Transverse colon (tissue), 4 donors: ENCODE measurements at regions not wholly inside any gene's neighbourhood (a gene's known extent, or its start where the extent isn't known, plus 50 kb on each side); places are given as distances from the start of the nearest gene placed in this dataset.

Experiments used
- DNase-seq: peaks from one replicate; pipeline ENCODE4 v3.0.0-alpha.2; 2019
- H3K27ac ChIP-seq, 4 donors: fragments of 200-600 bp; sonication (generic); 2 replicates each; pipeline ENCODE4 v1.5.1; 2016 to 2018; ENCODE audit warnings: inconsistent platforms in 4 of 4
- H3K27me3 ChIP-seq: fragments of 200-600 bp; sonication (generic); 2 replicates; pipeline ENCODE4 v1.5.1; 2017; ENCODE audit warnings: inconsistent platforms
- H3K36me3 ChIP-seq, 4 donors: fragments of 200-600 bp; sonication (generic); 2 replicates each; pipeline ENCODE4 v1.5.1; 2017 to 2019; ENCODE audit warnings: inconsistent platforms in 4 of 4
- H3K4me1 ChIP-seq, 4 donors: fragments of 200-600 bp; sonication (generic); 2 replicates each; pipeline ENCODE4 v1.5.1; 2017 to 2020; ENCODE audit warnings: inconsistent platforms in 4 of 4
- H3K4me3 ChIP-seq, 4 donors: fragments of 200-600 bp; sonication (generic); 1 replicate in 1 of 4; 2 replicates in 3 of 4; pipeline versions ENCODE4 v1.5.1 to v1.6.1; 2017 to 2019; ENCODE audit warnings: inconsistent platforms in 4 of 4
- H3K9me3 ChIP-seq, 2 donors: fragments of 200-600 bp; sonication (generic); 2 replicates each; pipeline ENCODE4 v1.5.1; 2017 to 2019; ENCODE audit warnings: inconsistent platforms in 2 of 2
- EP300 ChIP-seq: sonication (generic); formaldehyde crosslinking; IDR thresholded peaks from one replicate; pipeline ENCODE4 v1.6.1; 2017; ENCODE audit warnings: antibody characterized with exemption, low read depth
- POLR2A ChIP-seq: fragments of 450-650 bp; IDR thresholded peaks from one replicate; pipeline ENCODE4 v1.6.1; 2016; ENCODE audit warnings: antibody characterized with exemption, mild to moderate bottlenecking, moderate library complexity
- POLR2AphosphoS5 ChIP-seq, 3 donors: sonication (generic); formaldehyde crosslinking; IDR thresholded peaks; one replicate each; pipeline ENCODE4 v1.6.1; 2016; ENCODE audit warnings: antibody characterized with exemption in 3 of 3
- WGBS, 2 donors: methylation state at CpG; one replicate each; pipeline ENCODE4 v1.1.5; 2018; ENCODE audit warnings: low coverage in 1 of 2; 5-methylcytosine and 5-hydroxymethylcytosine counted together
- in situ Hi-C, 4 donors: fragments of 200-750 bp; cut with MboI; loops; one replicate each; pipeline versions ENCODE4 v1.15.0 to v1.15.1; 2017; ENCODE audit warnings: low sequenced_read_pairs in 3 of 4, low pct_ligation_motif_present in 1 of 4, low pct_unique_long_range_greater_than_20kb in 1 of 4
- intact Hi-C: fragments of 100-400 bp; cut with DNase I; formaldehyde crosslinking; loops from one replicate; pipeline ENCODE4 v1.15.1; 2023; ENCODE audit warnings: low total_unique reads
- TF ChIP-seq, protein P1 (sequence below), 5 experiments: fragments of 200-600 bp in 3 of 5; fragments of 450-650 bp in 2 of 5; sonication (generic) in 3 of 5; IDR thresholded peaks; 1 replicate in 2 of 5; 2 replicates in 3 of 5; pipeline ENCODE4 v1.5.1; 2016 to 2017; ENCODE audit warnings: antibody characterized with exemption in 5 of 5, inconsistent platforms in 3 of 5, mild to moderate bottlenecking in 2 of 5, moderate library complexity in 1 of 5

DNA sequence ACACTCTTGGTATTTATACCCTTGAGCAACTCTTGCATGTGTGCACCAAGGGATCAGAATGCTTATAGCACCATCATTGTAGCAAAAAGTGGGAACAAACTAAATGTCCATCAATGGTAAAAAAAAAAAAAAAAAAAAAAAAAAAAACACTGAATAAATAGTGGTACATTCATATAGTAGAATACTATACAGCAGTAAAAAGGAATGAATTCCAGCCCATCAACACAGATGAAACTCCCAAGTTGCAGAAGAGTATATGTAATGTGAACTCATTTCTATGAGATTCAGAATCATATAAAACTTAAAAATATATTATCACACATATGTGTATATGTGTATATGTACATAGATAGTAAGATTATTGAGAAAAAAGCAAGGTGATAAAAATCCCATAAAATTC is 291.6 kb downstream of the CLIC5 start:
- no peaks in the 10 kb centered on the region for H3K27me3 ChIP-seq
- intact Hi-C loops = no loop called here
- in situ Hi-C loops = loop anchor here in 2 of 4 donors (25.0 kb wide), 3 partner anchors 287 to 1237 kb away; no protein-coding TSS in a partner anchor

DNA sequence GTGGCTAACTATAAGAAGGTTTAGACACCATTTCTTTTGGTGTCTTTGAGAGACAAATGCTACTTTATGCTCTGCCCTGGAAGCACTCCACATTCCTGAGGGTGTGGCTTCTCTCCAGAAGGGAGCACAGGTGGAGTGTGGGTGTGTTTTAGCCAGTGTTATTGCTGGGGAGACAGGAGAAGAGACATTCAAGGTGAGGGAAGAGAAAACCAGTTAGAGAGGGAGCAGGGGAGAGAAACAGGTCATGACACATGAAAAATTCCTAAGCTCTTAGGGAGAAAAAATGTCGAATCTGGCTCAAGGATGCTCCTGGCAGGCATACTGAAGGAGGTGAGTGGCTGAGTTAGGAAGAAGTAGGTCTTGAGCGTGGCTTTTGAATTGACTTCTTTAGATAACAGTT is 292.8 kb downstream of the CLIC5 start:
- intact Hi-C loops = no loop called here
- TF ChIP-seq EP300 (no peak), POLR2A (no peak), POLR2AphosphoS5 (IDR thresholded peaks at IDR 0.05) (no peak)
- TF ChIP-seq, protein P1, sequence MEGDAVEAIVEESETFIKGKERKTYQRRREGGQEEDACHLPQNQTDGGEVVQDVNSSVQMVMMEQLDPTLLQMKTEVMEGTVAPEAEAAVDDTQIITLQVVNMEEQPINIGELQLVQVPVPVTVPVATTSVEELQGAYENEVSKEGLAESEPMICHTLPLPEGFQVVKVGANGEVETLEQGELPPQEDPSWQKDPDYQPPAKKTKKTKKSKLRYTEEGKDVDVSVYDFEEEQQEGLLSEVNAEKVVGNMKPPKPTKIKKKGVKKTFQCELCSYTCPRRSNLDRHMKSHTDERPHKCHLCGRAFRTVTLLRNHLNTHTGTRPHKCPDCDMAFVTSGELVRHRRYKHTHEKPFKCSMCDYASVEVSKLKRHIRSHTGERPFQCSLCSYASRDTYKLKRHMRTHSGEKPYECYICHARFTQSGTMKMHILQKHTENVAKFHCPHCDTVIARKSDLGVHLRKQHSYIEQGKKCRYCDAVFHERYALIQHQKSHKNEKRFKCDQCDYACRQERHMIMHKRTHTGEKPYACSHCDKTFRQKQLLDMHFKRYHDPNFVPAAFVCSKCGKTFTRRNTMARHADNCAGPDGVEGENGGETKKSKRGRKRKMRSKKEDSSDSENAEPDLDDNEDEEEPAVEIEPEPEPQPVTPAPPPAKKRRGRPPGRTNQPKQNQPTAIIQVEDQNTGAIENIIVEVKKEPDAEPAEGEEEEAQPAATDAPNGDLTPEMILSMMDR (IDR thresholded peaks at IDR 0.05) = no peak
- in situ Hi-C loops = loop anchor here in 2 of 4 donors (25.0 kb wide), 3 partner anchors 286 to 1236 kb away; no protein-coding TSS in a partner anchor
- H3K27ac ChIP-seq = no peak overlapping the region
- no peak overlapping the region for H3K4me3 ChIP-seq
- no peaks in the 10 kb centered on the region for H3K4me1 ChIP-seq
- no peaks in the 10 kb centered on the region for H3K9me3 ChIP-seq
- H3K27me3 ChIP-seq = no peaks in the 10 kb centered on the region
- WGBS, 2 donors = 70 to 84% methylated on average over 2 of the region's 2 CpGs
- no peak for DNase-seq
- no peaks in the 10 kb centered on the region for H3K36me3 ChIP-seq

More for the DNA sequence above, 291.6 kb downstream of the CLIC5 start:
- H3K4me3 ChIP-seq = no peak overlapping the region
- H3K27ac ChIP-seq = no peak overlapping the region
- no peaks in the 10 kb centered on the region for H3K4me1 ChIP-seq
- TF ChIP-seq POLR2A (no peak), EP300 (no peak), POLR2AphosphoS5 (IDR thresholded peaks at IDR 0.05) (no peak)
- TF ChIP-seq, protein P1 (IDR thresholded peaks at IDR 0.05) = no peak
- H3K36me3 ChIP-seq = no peaks in the 10 kb centered on the region
- no peaks in the 10 kb centered on the region for H3K9me3 ChIP-seq
- DNase-seq = no peak

DNA sequence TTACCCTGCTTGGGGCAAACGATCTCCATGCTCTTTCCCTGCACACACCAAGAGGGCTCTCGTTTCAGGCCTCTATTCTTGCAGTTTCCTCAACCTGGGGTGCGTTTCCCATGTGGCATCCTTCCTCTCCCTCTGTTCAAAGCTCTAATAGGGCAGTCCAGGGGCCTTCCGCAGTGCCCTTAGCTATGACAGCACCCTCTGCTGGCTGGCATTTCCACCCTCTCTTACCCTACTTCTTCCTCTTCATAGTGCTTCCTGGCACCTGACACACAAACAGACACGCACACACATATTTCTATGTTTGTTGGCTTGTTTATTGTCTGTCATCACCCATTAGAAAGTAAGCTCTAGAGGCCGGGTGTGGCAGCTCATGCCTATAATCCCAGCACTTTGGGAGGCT is 294.0 kb downstream of the CLIC5 start:
- no peak overlapping the region for H3K27ac ChIP-seq
- H3K4me1 ChIP-seq = no peaks in the 10 kb centered on the region
- no peaks in the 10 kb centered on the region for H3K9me3 ChIP-seq
- WGBS, 2 donors = 85% methylated on average over 6 of the region's 6 CpGs; no CpG with 5 or more reads in 1 of the 2 donors
- no peak for DNase-seq
- H3K4me3 ChIP-seq = no peak overlapping the region
- in situ Hi-C loops (loop anchor here in 2 of 4 donors (25.0 kb wide), 3 partner anchors 284 to 1234 kb away; no protein-coding TSS in a partner anchor), intact Hi-C loops (no loop called here)
- no peaks in the 10 kb centered on the region for H3K27me3 ChIP-seq
- TF ChIP-seq POLR2A (no peak), POLR2AphosphoS5 (IDR thresholded peaks at IDR 0.05) (no peak), EP300 (no peak)
- TF ChIP-seq, protein P1 (IDR thresholded peaks at IDR 0.05) = no peak
- no peaks in the 10 kb centered on the region for H3K36me3 ChIP-seq

DNA sequence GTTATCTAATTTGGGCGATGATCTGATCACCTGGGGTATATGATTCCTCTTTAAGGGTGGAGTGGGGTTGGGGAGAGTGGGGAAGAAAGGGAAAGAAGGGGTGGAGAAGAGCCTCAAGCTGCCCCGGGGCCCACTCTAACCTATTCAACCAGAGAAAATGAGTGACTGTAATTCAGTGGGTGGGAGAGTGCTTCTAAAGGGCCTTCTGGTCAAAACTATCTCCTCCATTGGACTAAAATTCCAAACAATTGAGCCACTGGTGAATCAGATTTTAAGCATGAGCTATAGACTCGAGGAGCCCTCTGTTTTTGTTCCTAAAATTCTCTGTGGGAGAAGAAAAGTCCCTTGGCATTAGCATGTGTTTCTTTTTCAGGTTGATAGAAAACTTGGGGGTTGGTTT is 296.8 kb downstream of the CLIC5 start:
- no peaks in the 10 kb centered on the region for H3K27me3 ChIP-seq
- DNase-seq = no peak
- no peak overlapping the region for H3K27ac ChIP-seq
- H3K4me3 ChIP-seq = no peak overlapping the region
- intact Hi-C loops (loop anchor here (10.0 kb wide), 1 partner anchor 1064 kb away; no protein-coding TSS in a partner anchor), in situ Hi-C loops (loop anchor here (10.0 to 25.0 kb wide), 7 partner anchors 282 to 1244 kb away; no protein-coding TSS in a partner anchor)
- TF ChIP-seq POLR2AphosphoS5 (IDR thresholded peaks at IDR 0.05) = no peak
- no peak for TF ChIP-seq EP300
- TF ChIP-seq POLR2A = no peak
- TF ChIP-seq, protein P1 (IDR thresholded peaks at IDR 0.05) = no peak
- 69 to 89% methylated on average over 2 to 3 of the region's 3 CpGs for WGBS, 2 donors
- H3K4me1 ChIP-seq = peaks cover 0 to 7% (median 2%) of the 10 kb centered on the region in 4 donors
- no peaks in the 10 kb centered on the region for H3K9me3 ChIP-seq
- no peaks in the 10 kb centered on the region for H3K36me3 ChIP-seq
